Gastroesophageal sphincter (tissue), 3 donors: ENCODE measurements at regions not wholly inside any gene's neighbourhood (a gene's known extent, or its start where the extent isn't known, plus 50 kb on each side); places are given as distances from the start of the nearest gene placed in this dataset.

ENCODE experiments used
- CTCF ChIP-seq, 4 experiments: fragments of 200-600 bp in 2 of 4; fragments of 450-650 bp in 2 of 4; sonication (generic) in 1 of 4; IDR thresholded peaks; one replicate each; pipeline ENCODE4 v1.5.1; 2017 to 2019; ENCODE audit warnings: antibody characterized with exemption in 4 of 4, mild to moderate bottlenecking in 2 of 4, moderate library complexity in 2 of 4
- POLR2AphosphoS5 ChIP-seq: sonication (generic); formaldehyde crosslinking; IDR thresholded peaks from one replicate; pipeline ENCODE4 v1.6.1; 2017; ENCODE audit warnings: antibody characterized with exemption

GRCh38 chr11:29214833-29215232 lies 802.0 kb downstream of the KCNA4 start:
- TF ChIP-seq CTCF (IDR thresholded peaks at IDR 0.05), result no peak
- no peak for TF ChIP-seq POLR2AphosphoS5
